HG02623 (cell line): ENCODE measurements at regions not wholly inside any gene's neighbourhood (a gene's known extent, or its start where the extent isn't known, plus 50 kb on each side); places are given as distances from the start of the nearest gene placed in this dataset.
"Not testable (repeated sequence)": the region's sequence is repeated elsewhere in the genome, so short reads cannot be mapped to it uniquely, and the experiment has no call there.

Experiments
- ATAC-seq: cut with Tn5 transposase; IDR thresholded peaks from one replicate; pipeline ENCODE4 v1.9.1; 2021; ENCODE audit warnings: moderate library complexity; ENCODE audit not compliant: unreplicated experiment

- ATAC-seq, result no peak
Measured at GRCh38 chr3:102295756-102296155, 139.1 kb upstream of the ZPLD1 start.

GRCh38 chr3:102297072-102297658 lies 137.7 kb upstream of the ZPLD1 start:
- no peak for ATAC-seq

GRCh38 chr3:102299125-102299877 lies 135.5 kb upstream of the ZPLD1 start:
- ATAC-seq, result no peak

GRCh38 chr3:102301155-102301880 lies 133.5 kb upstream of the ZPLD1 start:
- no peak for ATAC-seq

GRCh38 chr3:102302020-102302419 lies 132.8 kb upstream of the ZPLD1 start:
- no peak for ATAC-seq

- no peak for ATAC-seq
Measured at GRCh38 chr3:102304550-102304949, 130.3 kb upstream of the ZPLD1 start.

GRCh38 chr3:102307442-102307841 lies 127.4 kb upstream of the ZPLD1 start:
- no peak for ATAC-seq

- ATAC-seq, result no peak
Measured at GRCh38 chr3:102329066-102329465, 105.7 kb upstream of the ZPLD1 start.

GRCh38 chr3:102329561-102329960 lies 105.3 kb upstream of the ZPLD1 start:
- no peak for ATAC-seq

GRCh38 chr3:102332205-102332604 lies 102.6 kb upstream of the ZPLD1 start:
- ATAC-seq, result no peak

GRCh38 chr3:102332934-102333333 lies 101.9 kb upstream of the ZPLD1 start:
- no peak for ATAC-seq

GRCh38 chr3:102336130-102336529 lies 98.7 kb upstream of the ZPLD1 start:
- no peak for ATAC-seq

GRCh38 chr3:102339671-102340070 lies 95.1 kb upstream of the ZPLD1 start:
- no peak for ATAC-seq

- no peak for ATAC-seq
Measured at GRCh38 chr3:102346897-102347296, 87.9 kb upstream of the ZPLD1 start.

GRCh38 chr3:102348904-102349303 lies 85.9 kb upstream of the ZPLD1 start:
- no peak for ATAC-seq

- ATAC-seq, result no peak
Measured at GRCh38 chr3:102353148-102353547, 81.7 kb upstream of the ZPLD1 start.

GRCh38 chr3:102353805-102354204 lies 81.0 kb upstream of the ZPLD1 start:
- ATAC-seq, result peak; percentile 49

- no peak for ATAC-seq
Measured at GRCh38 chr3:102354818-102355515, 79.8 kb upstream of the ZPLD1 start.

- no peak for ATAC-seq
Measured at GRCh38 chr3:102356506-102356905, 78.3 kb upstream of the ZPLD1 start.

GRCh38 chr3:102357313-102357712 lies 77.5 kb upstream of the ZPLD1 start:
- ATAC-seq, result not testable (repeated sequence)

GRCh38 chr3:102360183-102360860 lies 74.5 kb upstream of the ZPLD1 start:
- no peak for ATAC-seq
